ENCODE measurements at regions not wholly inside any gene's neighbourhood (a gene's known extent, or its start where the extent isn't known, plus 50 kb on each side); places are given as distances from the start of the nearest gene placed in this dataset.

DNA sequence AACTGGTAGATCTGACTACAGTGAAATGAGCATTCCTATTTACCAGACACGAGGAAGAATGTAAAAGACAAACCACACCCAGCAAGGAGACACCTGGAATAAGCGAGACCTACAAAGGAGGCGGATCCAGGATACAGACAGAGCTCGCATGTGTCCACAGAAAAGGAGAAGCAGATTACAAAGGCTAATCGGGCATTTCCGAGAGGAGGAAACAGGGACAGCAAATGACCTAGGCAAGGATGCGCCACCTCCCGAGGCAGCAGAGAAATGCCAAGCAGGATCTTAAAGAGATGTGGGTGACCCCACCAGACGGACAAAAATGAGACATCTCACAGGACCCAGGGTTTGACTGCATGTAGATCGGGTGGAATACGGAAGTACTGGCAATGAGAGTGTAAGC is 63.2 kb upstream of the IQSEC1 start:
- no peaks in the 10 kb centered on the region for H3K4me1 ChIP-seq (ENCODE audit: control insufficient read depth in 2 of 2, insufficient read depth in 2 of 2, low read length in 1 of 2)
- H3K36me3 ChIP-seq (ENCODE audit: control insufficient read depth in 2 of 2, insufficient read depth in 2 of 2, low read length in 1 of 2), result no peaks in the 10 kb centered on the region
- H3K4me3 ChIP-seq (ENCODE audit: low read depth in 1 of 2, low read length in 2 of 2), result no peak overlapping the region
- WGBS, 2 donors, result 67 to 74% methylated on average over 11 of the region's 11 CpGs
- no peaks in the 10 kb centered on the region for H3K27me3 ChIP-seq (ENCODE audit: control insufficient read depth in 1 of 2, insufficient read depth in 2 of 2, low read length in 2 of 2)
- H3K27ac ChIP-seq (ENCODE audit: low read depth in 2 of 2, low read length in 1 of 2), result no peak overlapping the region
- no peaks in the 10 kb centered on the region for H3K9me3 ChIP-seq (ENCODE audit: control insufficient read depth in 2 of 2, insufficient read depth in 1 of 2, low read depth in 1 of 2, low read length in 1 of 2)

DNA sequence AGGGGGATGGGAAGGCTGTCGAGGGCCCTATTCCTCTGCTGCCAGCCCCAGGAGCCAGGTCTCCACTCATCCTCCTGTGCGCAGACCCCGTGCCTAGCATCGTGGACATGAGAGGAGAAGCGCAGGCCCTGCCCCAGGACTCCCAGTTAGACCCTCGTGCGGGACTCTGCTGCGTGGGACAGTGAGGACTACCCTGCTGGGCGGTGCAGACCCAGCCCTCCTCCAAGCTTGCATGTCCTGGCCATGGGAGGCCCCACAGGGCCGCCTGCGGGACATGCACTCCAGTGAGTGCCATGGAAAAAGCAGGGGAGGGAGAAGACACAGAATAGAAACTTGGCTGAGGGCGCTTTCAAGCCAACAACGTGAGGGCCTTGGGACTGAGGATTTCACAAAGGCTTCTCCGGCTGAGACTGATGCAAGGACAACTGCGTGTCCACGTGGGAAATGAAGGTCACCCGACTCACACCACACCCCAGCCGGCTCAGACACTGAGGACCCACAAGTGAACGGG is 62.6 kb upstream of the IQSEC1 start:
- no peaks in the 10 kb centered on the region for H3K27me3 ChIP-seq (ENCODE audit: control insufficient read depth in 1 of 2, insufficient read depth in 2 of 2, low read length in 2 of 2)
- H3K9me3 ChIP-seq (ENCODE audit: control insufficient read depth in 2 of 2, insufficient read depth in 1 of 2, low read depth in 1 of 2, low read length in 1 of 2), result no peaks in the 10 kb centered on the region
- H3K36me3 ChIP-seq (ENCODE audit: control insufficient read depth in 2 of 2, insufficient read depth in 2 of 2, low read length in 1 of 2), result no peaks in the 10 kb centered on the region
- no peak overlapping the region for H3K4me3 ChIP-seq (ENCODE audit: low read depth in 1 of 2, low read length in 2 of 2)
- H3K4me1 ChIP-seq (ENCODE audit: control insufficient read depth in 2 of 2, insufficient read depth in 2 of 2, low read length in 1 of 2), result no peaks in the 10 kb centered on the region
- H3K27ac ChIP-seq (ENCODE audit: low read depth in 2 of 2, low read length in 1 of 2), result no peak overlapping the region
- 75 to 78% methylated on average over 19 of the region's 19 CpGs for WGBS, 2 donors

DNA sequence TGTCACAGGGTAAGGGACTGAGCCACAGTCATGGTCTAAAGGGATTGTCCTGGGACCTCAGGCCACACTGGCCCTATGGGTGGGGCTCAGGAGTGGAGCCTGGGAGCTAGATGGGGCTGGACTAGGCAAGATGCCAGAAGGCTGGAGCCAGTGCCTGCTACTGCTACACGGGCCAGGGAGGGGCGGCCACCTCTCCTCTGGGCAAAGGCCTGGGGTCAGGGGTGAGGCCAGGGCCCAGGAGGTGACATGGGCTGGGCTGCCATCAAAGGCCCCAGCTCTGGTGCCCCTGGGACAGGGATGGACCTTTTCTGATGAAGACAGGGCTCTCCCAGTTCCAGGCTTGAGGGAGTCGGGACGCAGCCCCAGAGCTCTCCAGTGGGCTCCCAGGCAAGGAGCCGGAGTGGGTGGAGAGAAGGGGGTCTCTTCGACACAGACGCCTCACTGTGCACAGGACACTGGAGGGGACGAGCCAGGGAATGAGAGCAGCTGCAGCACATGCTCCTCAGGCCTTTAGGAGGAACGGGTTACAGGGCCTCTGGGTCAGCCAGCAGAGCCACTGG is 62.1 kb upstream of the IQSEC1 start:
- H3K27me3 ChIP-seq (ENCODE audit: control insufficient read depth in 1 of 2, insufficient read depth in 2 of 2, low read length in 2 of 2), result no peaks in the 10 kb centered on the region
- no peaks in the 10 kb centered on the region for H3K4me1 ChIP-seq (ENCODE audit: control insufficient read depth in 2 of 2, insufficient read depth in 2 of 2, low read length in 1 of 2)
- no peak overlapping the region for H3K27ac ChIP-seq (ENCODE audit: low read depth in 2 of 2, low read length in 1 of 2)
- H3K9me3 ChIP-seq (ENCODE audit: control insufficient read depth in 2 of 2, insufficient read depth in 1 of 2, low read depth in 1 of 2, low read length in 1 of 2), result no peaks in the 10 kb centered on the region
- no peak overlapping the region for H3K4me3 ChIP-seq (ENCODE audit: low read depth in 1 of 2, low read length in 2 of 2)
- 74 to 76% methylated on average over 9 of the region's 9 CpGs for WGBS, 2 donors
- H3K36me3 ChIP-seq (ENCODE audit: control insufficient read depth in 2 of 2, insufficient read depth in 2 of 2, low read length in 1 of 2), result no peaks in the 10 kb centered on the region

DNA sequence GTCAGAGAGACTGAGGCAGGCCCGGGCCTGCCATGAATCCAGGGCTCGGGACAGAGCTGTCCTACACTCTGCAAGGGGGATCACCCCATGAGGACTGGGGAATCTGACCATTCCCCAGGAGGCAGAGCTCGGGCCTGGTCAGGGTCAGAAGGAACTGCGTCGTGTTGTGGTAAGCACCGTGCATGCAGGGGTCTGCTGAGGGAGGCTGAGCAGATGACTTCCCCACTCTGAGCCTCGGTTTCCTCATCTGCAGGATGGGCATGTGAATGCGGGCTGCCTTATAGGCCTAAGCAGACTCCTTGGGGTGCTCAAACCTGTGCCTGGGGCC is 61.6 kb upstream of the IQSEC1 start:
- Histone ChIP-seq H3K36me3 (ENCODE audit: control insufficient read depth in 2 of 2, insufficient read depth in 2 of 2, low read length in 1 of 2) (no peaks in the 10 kb centered on the region), H3K9me3 (ENCODE audit: control insufficient read depth in 2 of 2, insufficient read depth in 1 of 2, low read depth in 1 of 2, low read length in 1 of 2) (no peaks in the 10 kb centered on the region), H3K4me3 (ENCODE audit: low read depth in 1 of 2, low read length in 2 of 2) (no peak overlapping the region), H3K4me1 (ENCODE audit: control insufficient read depth in 2 of 2, insufficient read depth in 2 of 2, low read length in 1 of 2) (no peaks in the 10 kb centered on the region), H3K27ac (ENCODE audit: low read depth in 2 of 2, low read length in 1 of 2) (no peak overlapping the region), H3K27me3 (ENCODE audit: control insufficient read depth in 1 of 2, insufficient read depth in 2 of 2, low read length in 2 of 2) (no peaks in the 10 kb centered on the region)
- WGBS, 2 donors, result 88 to 93% methylated on average over 8 of the region's 8 CpGs

DNA sequence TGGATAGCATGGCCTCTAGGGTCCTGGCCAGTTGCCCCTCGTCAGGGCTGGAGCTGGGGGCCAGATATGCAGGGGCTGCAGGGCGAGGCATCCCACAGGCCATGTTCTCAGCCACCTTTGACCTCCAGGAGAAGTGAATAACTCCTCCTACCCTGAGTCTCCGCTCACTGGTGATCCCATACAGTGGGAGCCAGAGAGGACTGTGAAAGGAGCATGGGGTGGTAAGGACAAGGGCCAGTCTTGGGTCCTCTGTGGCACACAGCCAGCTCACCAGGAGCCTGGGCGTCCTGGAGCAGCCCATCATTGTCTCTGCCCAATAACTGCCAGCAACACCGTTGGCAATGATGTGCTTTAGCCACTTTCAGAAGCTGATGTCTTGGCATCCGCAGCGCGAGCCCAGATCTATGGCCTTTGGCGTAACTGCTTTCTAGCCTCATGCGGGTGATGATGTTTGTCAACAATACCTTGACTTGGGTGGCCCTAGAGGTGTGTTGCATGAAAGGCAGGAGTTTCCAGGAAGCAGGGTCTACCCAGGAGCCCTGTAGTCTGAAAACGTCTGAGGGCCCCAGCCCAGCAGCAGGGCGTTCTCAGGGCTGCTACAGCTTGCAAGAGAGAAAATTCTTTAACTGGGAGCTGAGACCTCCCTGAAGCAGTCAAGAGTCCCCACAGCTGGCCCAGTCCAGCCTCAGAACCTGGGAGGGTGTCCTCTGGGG is 61.1 kb upstream of the IQSEC1 start:
- H3K9me3 ChIP-seq (ENCODE audit: control insufficient read depth in 2 of 2, insufficient read depth in 1 of 2, low read depth in 1 of 2, low read length in 1 of 2), result no peaks in the 10 kb centered on the region
- WGBS, 2 donors, result 85 to 91% methylated on average over 12 of the region's 12 CpGs
- H3K4me1 ChIP-seq (ENCODE audit: control insufficient read depth in 2 of 2, insufficient read depth in 2 of 2, low read length in 1 of 2), result no peaks in the 10 kb centered on the region
- no peak overlapping the region for H3K4me3 ChIP-seq (ENCODE audit: low read depth in 1 of 2, low read length in 2 of 2)
- H3K36me3 ChIP-seq (ENCODE audit: control insufficient read depth in 2 of 2, insufficient read depth in 2 of 2, low read length in 1 of 2), result no peaks in the 10 kb centered on the region
- H3K27ac ChIP-seq (ENCODE audit: low read depth in 2 of 2, low read length in 1 of 2), result no peak overlapping the region
- no peaks in the 10 kb centered on the region for H3K27me3 ChIP-seq (ENCODE audit: control insufficient read depth in 1 of 2, insufficient read depth in 2 of 2, low read length in 2 of 2)

DNA sequence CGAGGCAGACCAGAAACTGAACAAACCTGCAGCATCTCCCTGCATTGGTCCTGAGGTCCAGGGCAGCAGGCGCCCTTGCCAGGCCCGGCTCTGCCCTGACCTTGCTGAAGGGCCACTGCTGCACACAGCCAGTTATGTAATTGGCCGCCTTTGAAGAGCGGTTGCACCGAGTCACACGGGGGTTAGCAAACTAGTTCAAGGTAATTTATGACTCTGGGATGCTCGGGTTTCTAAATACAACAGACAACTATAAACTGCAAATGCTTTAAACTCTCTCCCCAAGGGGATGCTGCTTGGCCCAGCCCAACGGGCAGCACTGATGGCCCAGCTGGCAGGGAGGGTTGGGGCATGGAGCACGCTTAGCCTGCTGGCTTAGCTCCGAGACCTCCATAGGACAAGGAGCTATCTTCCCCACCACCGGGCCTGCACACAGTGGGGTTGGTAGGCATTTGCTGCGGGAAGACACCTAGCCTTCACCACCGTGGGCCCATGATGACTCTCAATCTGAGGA is 60.3 kb upstream of the IQSEC1 start:
- Histone ChIP-seq H3K4me1 (ENCODE audit: control insufficient read depth in 2 of 2, insufficient read depth in 2 of 2, low read length in 1 of 2) (no peaks in the 10 kb centered on the region), H3K36me3 (ENCODE audit: control insufficient read depth in 2 of 2, insufficient read depth in 2 of 2, low read length in 1 of 2) (no peaks in the 10 kb centered on the region), H3K27me3 (ENCODE audit: control insufficient read depth in 1 of 2, insufficient read depth in 2 of 2, low read length in 2 of 2) (no peaks in the 10 kb centered on the region), H3K4me3 (ENCODE audit: low read depth in 1 of 2, low read length in 2 of 2) (no peak overlapping the region), H3K9me3 (ENCODE audit: control insufficient read depth in 2 of 2, insufficient read depth in 1 of 2, low read depth in 1 of 2, low read length in 1 of 2) (no peaks in the 10 kb centered on the region), H3K27ac (ENCODE audit: low read depth in 2 of 2, low read length in 1 of 2) (no peak overlapping the region)
- WGBS, 2 donors, result 80 to 85% methylated on average over 14 of the region's 14 CpGs

DNA sequence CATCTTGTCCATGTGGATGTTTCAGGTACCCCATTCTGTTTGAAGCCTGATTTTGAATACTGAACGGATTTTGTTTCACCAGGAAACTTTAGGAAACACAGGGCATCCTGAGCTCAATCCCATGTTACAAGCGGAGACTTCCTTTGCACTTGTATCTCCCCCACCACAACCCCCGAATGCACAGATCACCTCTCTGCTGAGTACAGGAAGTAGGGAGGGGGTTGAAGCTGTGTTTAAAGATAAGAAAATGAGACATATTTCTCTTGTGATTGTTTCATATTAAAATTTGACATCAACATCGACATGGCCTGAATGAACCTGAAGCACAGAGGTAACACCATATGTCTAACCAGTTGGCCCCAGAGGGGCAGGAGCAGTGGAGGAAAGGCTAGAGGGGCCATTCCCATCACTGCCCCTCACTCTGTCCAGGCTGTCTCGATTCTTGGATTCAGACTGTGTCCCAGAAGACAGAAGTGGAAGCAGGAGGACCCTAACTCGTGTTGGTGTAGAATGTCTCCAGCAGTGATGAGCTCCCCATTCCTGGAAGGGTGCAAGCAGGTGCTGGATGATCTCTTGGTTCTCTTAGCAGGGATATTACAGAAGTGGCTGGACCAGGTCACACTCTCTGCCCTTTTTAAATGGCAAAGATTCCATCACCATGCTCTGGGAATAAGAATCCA is 59.6 kb upstream of the IQSEC1 start:
- WGBS, 2 donors, result 53 to 57% methylated on average over 6 of the region's 6 CpGs
- Histone ChIP-seq H3K9me3 (ENCODE audit: control insufficient read depth in 2 of 2, insufficient read depth in 1 of 2, low read depth in 1 of 2, low read length in 1 of 2) (no peaks in the 10 kb centered on the region), H3K36me3 (ENCODE audit: control insufficient read depth in 2 of 2, insufficient read depth in 2 of 2, low read length in 1 of 2) (no peaks in the 10 kb centered on the region), H3K4me3 (ENCODE audit: low read depth in 1 of 2, low read length in 2 of 2) (no peak overlapping the region), H3K4me1 (ENCODE audit: control insufficient read depth in 2 of 2, insufficient read depth in 2 of 2, low read length in 1 of 2) (no peaks in the 10 kb centered on the region), H3K27ac (ENCODE audit: low read depth in 2 of 2, low read length in 1 of 2) (no peak overlapping the region), H3K27me3 (ENCODE audit: control insufficient read depth in 1 of 2, insufficient read depth in 2 of 2, low read length in 2 of 2) (no peaks in the 10 kb centered on the region)

DNA sequence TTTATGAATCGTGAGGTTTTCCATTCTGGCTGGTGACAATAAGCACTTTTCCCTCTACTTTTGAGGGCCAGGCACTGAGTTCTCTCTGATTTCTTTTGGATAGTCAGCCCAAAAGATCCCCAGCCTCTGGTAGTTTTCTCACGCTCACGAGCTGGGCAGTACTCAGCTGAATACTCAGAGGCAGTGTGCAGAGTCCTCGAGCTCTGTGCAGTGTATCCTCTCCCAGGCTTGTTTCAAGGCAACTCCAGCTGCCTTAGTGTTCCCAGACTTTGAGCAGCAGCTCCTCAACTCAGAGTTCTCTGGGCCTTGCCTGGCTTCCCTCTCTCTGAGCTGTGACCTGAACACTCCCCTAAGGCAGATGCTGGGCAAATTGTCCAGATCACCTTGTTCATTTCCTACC is 59.1 kb upstream of the IQSEC1 start:
- 68 to 72% methylated on average over 4 of the region's 4 CpGs for WGBS, 2 donors
- Histone ChIP-seq H3K4me1 (ENCODE audit: control insufficient read depth in 2 of 2, insufficient read depth in 2 of 2, low read length in 1 of 2) (no peaks in the 10 kb centered on the region), H3K27me3 (ENCODE audit: control insufficient read depth in 1 of 2, insufficient read depth in 2 of 2, low read length in 2 of 2) (no peaks in the 10 kb centered on the region), H3K27ac (ENCODE audit: low read depth in 2 of 2, low read length in 1 of 2) (no peak overlapping the region), H3K9me3 (ENCODE audit: control insufficient read depth in 2 of 2, insufficient read depth in 1 of 2, low read depth in 1 of 2, low read length in 1 of 2) (no peaks in the 10 kb centered on the region), H3K4me3 (ENCODE audit: low read depth in 1 of 2, low read length in 2 of 2) (no peak overlapping the region), H3K36me3 (ENCODE audit: control insufficient read depth in 2 of 2, insufficient read depth in 2 of 2, low read length in 1 of 2) (no peaks in the 10 kb centered on the region)

DNA sequence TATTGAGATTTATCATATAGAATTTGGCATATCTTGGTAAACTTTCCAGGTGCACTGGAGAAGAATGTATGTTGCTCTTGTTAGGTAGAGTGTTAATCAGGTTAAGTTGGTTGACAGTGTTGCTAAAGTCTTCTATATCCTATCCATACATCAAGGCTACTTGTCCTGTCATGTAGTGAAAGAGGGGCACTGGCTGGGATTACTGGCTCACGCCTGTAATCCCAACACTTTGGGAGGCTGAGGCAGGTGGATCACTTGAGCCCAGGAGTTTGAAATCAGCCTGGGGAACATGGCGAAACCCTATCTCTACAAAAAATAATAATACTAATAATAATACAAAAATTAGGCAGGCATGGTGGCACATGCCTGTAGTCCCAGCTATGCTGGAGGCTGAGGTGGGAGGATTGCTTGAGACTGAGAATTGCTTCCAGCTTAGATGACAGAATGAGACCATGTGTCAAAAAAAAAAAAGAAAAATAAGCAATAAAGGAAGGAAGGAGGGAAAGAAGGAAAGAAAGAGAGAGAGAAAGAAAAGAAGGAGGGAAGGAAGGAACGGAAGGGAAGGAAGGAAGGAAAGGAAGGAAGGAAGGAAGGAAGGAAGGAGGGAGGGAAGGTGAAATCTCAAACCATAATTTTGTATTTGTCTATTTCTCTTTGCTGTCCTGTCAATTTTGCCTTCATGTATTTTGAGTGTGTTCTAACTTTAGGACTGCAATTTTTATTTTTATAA is 57.4 kb upstream of the IQSEC1 start:
- Histone ChIP-seq H3K36me3 (ENCODE audit: control insufficient read depth in 2 of 2, insufficient read depth in 2 of 2, low read length in 1 of 2) (no peaks in the 10 kb centered on the region), H3K9me3 (ENCODE audit: control insufficient read depth in 2 of 2, insufficient read depth in 1 of 2, low read depth in 1 of 2, low read length in 1 of 2) (no peaks in the 10 kb centered on the region), H3K4me1 (ENCODE audit: control insufficient read depth in 2 of 2, insufficient read depth in 2 of 2, low read length in 1 of 2) (no peaks in the 10 kb centered on the region), H3K4me3 (ENCODE audit: low read depth in 1 of 2, low read length in 2 of 2) (no peak overlapping the region), H3K27me3 (ENCODE audit: control insufficient read depth in 1 of 2, insufficient read depth in 2 of 2, low read length in 2 of 2) (no peaks in the 10 kb centered on the region), H3K27ac (ENCODE audit: low read depth in 2 of 2, low read length in 1 of 2) (no peak overlapping the region)
- 71 to 82% methylated on average over 3 of the region's 3 CpGs for WGBS, 2 donors

Data from esophagus (tissue), 2 donors.